Adrenal gland (tissue), 5 donors: ENCODE measurements at regions not wholly inside any gene's neighbourhood (a gene's known extent, or its start where the extent isn't known, plus 50 kb on each side); places are given as distances from the start of the nearest gene placed in this dataset.

Experiments
- CTCF ChIP-seq, 6 experiments: fragments of 450-650 bp in 4 of 6; fragments of 200-600 bp in 2 of 6; sonication (generic) in 1 of 6; IDR thresholded peaks; 1 replicate in 5 of 6; 2 replicates in 1 of 6; pipeline versions ENCODE4 v1.5.1 to v1.8.0; 2016 to 2021; ENCODE audit warnings: antibody characterized with exemption in 6 of 6, mild to moderate bottlenecking in 2 of 6, moderate library complexity in 1 of 6
- POLR2A ChIP-seq, 2 donors: fragments of 450-650 bp; IDR thresholded peaks; one replicate each; pipeline ENCODE4 v1.6.1; 2017; ENCODE audit warnings: antibody characterized with exemption in 2 of 2, mild to moderate bottlenecking in 2 of 2, moderate library complexity in 1 of 2
- donor health status: DM: no; HTN: no; CAD: no.

GRCh38 chr4:72690771-72691170, 121.8 kb upstream of the ADAMTS3 start:
- TF ChIP-seq CTCF (IDR thresholded peaks at IDR 0.05): no peak
- no peak for TF ChIP-seq POLR2A (IDR thresholded peaks at IDR 0.05)
